Osteocyte (in vitro differentiated cells): ENCODE measurements at regions not wholly inside any gene's neighbourhood (a gene's known extent, or its start where the extent isn't known, plus 50 kb on each side); places are given as distances from the start of the nearest gene placed in this dataset.

Experiments used
- DNase-seq: peaks from one replicate; pipeline ENCODE4 v3.0.0; 2021; ENCODE audit warnings: mixed read lengths; ENCODE audit not compliant: unreplicated experiment; ENCODE audit errors: extremely low spot score
- H3K27ac Mint-ChIP-seq: one replicate; pipeline ENCODE4 v1.8.0; 2021; ENCODE audit warnings: mild to moderate bottlenecking, mixed read lengths; ENCODE audit not compliant: unreplicated experiment
- H3K27me3 Mint-ChIP-seq: one replicate; pipeline ENCODE4 v1.8.0; 2021; ENCODE audit warnings: mixed read lengths; ENCODE audit not compliant: unreplicated experiment
- H3K36me3 Mint-ChIP-seq: one replicate; pipeline ENCODE4 v1.8.0; 2021; ENCODE audit warnings: mixed read lengths; ENCODE audit not compliant: unreplicated experiment
- H3K4me1 Mint-ChIP-seq: one replicate; pipeline ENCODE4 v1.8.0; 2021; ENCODE audit warnings: mixed read lengths; ENCODE audit not compliant: unreplicated experiment
- H3K4me3 Mint-ChIP-seq: one replicate; pipeline ENCODE4 v1.8.0; 2021; ENCODE audit warnings: mild to moderate bottlenecking, moderate library complexity, mixed read lengths; ENCODE audit not compliant: unreplicated experiment
- H3K9me3 Mint-ChIP-seq: one replicate; pipeline ENCODE4 v1.8.0; 2021; ENCODE audit warnings: mixed read lengths; ENCODE audit not compliant: unreplicated experiment
- TF ChIP-seq, protein P1 (sequence below): fragments of 200-600 bp; sonication (generic); IDR thresholded peaks from 2 replicates; pipeline ENCODE4 v1.5.0; 2021; ENCODE audit warnings: antibody characterized with exemption, mild to moderate bottlenecking, moderate library complexity

DNA sequence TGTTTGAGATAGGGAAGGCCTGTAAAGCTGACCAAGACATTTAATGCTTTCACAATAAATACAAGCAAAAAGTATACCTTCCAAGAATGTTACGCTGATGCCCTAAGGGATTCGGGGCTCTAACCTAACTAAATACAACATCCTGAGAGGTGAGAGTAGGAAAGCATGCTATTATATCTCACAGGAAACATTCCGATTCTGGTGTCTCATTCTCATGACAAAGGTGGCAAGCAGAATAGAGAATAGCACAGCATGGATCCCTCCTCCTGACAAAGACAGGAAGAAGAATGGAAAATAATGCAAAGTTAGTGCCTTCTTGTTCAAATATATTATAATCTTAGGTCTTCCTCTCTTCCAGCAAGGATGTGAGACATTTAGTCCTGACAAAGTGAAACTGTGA is 504.3 kb downstream of the TFEC start:
- no peaks in the 10 kb centered on the region for H3K36me3 Mint-ChIP-seq
- no peak for DNase-seq
- no peaks in the 10 kb centered on the region for H3K27me3 Mint-ChIP-seq
- TF ChIP-seq, protein P1, sequence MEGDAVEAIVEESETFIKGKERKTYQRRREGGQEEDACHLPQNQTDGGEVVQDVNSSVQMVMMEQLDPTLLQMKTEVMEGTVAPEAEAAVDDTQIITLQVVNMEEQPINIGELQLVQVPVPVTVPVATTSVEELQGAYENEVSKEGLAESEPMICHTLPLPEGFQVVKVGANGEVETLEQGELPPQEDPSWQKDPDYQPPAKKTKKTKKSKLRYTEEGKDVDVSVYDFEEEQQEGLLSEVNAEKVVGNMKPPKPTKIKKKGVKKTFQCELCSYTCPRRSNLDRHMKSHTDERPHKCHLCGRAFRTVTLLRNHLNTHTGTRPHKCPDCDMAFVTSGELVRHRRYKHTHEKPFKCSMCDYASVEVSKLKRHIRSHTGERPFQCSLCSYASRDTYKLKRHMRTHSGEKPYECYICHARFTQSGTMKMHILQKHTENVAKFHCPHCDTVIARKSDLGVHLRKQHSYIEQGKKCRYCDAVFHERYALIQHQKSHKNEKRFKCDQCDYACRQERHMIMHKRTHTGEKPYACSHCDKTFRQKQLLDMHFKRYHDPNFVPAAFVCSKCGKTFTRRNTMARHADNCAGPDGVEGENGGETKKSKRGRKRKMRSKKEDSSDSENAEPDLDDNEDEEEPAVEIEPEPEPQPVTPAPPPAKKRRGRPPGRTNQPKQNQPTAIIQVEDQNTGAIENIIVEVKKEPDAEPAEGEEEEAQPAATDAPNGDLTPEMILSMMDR: no peak
- no peaks in the 10 kb centered on the region for H3K4me1 Mint-ChIP-seq
- H3K27ac Mint-ChIP-seq: no peak overlapping the region
- peaks cover 6% of the 10 kb centered on the region for H3K9me3 Mint-ChIP-seq
- no peak overlapping the region for H3K4me3 Mint-ChIP-seq

- H3K27me3 Mint-ChIP-seq: no peaks in the 10 kb centered on the region
- no peaks in the 10 kb centered on the region for H3K36me3 Mint-ChIP-seq
- H3K27ac Mint-ChIP-seq: no peak overlapping the region
- peaks cover 9% of the 10 kb centered on the region for H3K9me3 Mint-ChIP-seq
- no peaks in the 10 kb centered on the region for H3K4me1 Mint-ChIP-seq
- TF ChIP-seq, protein P1: no peak
- no peak for DNase-seq
- H3K4me3 Mint-ChIP-seq: no peak overlapping the region
Measured at GRCh38 chr7:115522174-115522573, 508.4 kb downstream of the TFEC start.

- peaks cover 6% of the 10 kb centered on the region for H3K4me1 Mint-ChIP-seq
- H3K9me3 Mint-ChIP-seq: peaks cover 4% of the 10 kb centered on the region
- DNase-seq: no peak
- H3K27me3 Mint-ChIP-seq: no peaks in the 10 kb centered on the region
- no peak overlapping the region for H3K4me3 Mint-ChIP-seq
- no peaks in the 10 kb centered on the region for H3K36me3 Mint-ChIP-seq
- TF ChIP-seq, protein P1: no peak
- no peak overlapping the region for H3K27ac Mint-ChIP-seq
Measured at GRCh38 chr7:115516341-115516740, 514.2 kb downstream of the TFEC start.

DNA sequence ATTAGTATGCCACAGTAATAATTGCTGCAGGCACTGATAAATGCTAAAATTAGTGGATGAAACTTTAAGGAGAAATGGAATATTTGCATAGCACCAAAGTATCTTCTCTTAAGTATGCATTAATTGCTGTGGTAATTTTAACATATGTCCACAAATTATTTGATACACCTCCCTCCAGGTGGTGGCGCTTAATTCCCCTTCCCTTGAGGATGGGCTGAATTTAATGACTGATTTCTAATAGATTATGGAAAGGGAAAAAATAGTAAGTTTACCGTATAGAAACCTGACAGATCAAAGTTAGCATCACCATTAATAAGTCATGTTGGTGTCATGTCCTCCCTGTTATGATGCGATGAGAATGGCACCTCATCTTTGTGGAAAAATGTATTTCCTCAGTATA is 519.2 kb downstream of the TFEC start:
- no peaks in the 10 kb centered on the region for H3K27me3 Mint-ChIP-seq
- TF ChIP-seq, protein P1: no peak
- no peaks in the 10 kb centered on the region for H3K9me3 Mint-ChIP-seq
- no peak for DNase-seq
- no peak overlapping the region for H3K4me3 Mint-ChIP-seq
- H3K4me1 Mint-ChIP-seq: peaks cover 6% of the 10 kb centered on the region
- no peak overlapping the region for H3K27ac Mint-ChIP-seq
- no peaks in the 10 kb centered on the region for H3K36me3 Mint-ChIP-seq

DNA sequence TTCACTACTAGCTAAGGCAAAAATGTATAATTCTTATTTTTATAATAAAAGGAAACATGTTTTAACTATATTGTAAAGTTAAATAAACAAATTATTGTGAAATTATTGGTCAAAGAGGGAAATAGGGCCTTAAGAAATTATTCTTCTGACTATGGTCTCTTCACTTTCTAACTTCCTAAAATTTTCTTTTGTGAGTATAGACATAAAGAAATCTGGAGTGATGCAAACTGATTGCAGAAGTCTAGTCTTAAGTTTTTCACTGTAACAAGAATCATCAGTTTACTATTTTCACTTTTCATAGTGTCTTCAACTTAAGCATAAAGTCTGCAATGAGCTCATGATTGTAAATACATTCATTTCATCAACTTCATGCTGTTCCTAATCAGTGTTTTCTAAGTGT is 525.4 kb downstream of the TFEC start:
- H3K27me3 Mint-ChIP-seq: no peaks in the 10 kb centered on the region
- H3K4me3 Mint-ChIP-seq: no peak overlapping the region
- peaks cover 10% of the 10 kb centered on the region for H3K9me3 Mint-ChIP-seq
- DNase-seq: no peak
- no peaks in the 10 kb centered on the region for H3K36me3 Mint-ChIP-seq
- TF ChIP-seq, protein P1: no peak
- H3K4me1 Mint-ChIP-seq: peaks cover 5% of the 10 kb centered on the region
- H3K27ac Mint-ChIP-seq: no peak overlapping the region
